ENCODE measurements at regions not wholly inside any gene's neighbourhood (a gene's known extent, or its start where the extent isn't known, plus 50 kb on each side); places are given as distances from the start of the nearest gene placed in this dataset.

DNA sequence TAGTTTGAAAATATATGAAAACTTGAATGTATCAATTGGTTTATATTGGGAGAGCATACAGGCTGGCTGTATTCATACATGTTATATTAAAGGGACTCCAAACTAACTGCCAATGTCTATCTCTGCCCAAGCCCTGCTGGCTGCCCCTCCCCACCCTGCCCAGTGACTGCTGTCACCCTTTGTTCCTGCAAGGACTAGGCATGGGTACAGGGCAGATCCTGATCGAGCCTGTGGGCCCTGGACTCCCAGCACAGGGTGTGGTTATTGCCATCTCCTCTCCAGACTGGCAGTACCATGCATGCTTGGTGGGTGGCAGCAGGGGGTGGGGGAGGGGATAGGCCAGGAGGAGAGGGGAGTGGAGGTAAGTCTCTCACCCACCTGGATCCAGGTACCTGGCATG is 167.5 kb upstream of the RASGEF1B start:
- DNase-seq (ENCODE audit: low read depth in 2 of 2, low spot score in 1 of 2), result no peak

DNA sequence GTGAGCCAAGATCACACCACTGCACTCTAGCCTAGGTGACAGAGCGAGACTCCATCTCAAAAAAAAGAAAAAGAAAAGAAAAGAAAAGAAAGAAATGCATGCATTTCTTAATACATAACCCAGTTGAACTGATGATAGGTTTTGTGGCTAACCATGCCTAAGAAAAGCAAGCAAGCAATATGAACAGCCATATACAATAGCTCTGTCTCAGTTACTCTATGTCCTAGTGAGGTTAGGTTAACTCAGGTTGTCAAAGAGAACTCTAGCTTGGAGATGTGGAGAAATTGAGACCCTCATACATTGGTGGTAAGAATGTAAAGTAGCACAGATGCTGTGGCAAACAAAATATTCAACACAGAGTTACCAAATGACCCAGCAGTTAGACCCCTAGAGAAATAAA is 167.0 kb upstream of the RASGEF1B start:
- DNase-seq (ENCODE audit: low read depth in 2 of 2, low spot score in 1 of 2), result no peak

DNA sequence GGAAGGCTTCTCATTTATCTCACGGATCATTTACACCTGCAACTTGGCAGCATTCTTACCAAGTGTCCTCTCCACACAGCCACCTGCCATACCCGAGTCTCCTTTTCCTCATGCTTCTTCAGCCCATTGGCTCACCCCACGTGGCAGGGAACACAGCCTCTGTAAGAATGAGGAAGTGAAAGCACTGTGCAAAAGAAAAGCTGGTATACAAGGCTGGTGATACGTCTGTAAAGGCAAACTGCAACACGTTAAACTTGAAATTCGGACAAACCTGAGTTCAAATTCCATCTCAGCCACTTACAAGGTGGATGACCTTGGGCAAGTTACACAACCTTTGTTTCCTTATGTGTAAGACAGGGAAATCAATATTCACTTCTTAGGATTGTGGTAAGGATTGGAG is 164.0 kb upstream of the RASGEF1B start:
- no peak for DNase-seq (ENCODE audit: low read depth in 2 of 2, low spot score in 1 of 2)

DNA sequence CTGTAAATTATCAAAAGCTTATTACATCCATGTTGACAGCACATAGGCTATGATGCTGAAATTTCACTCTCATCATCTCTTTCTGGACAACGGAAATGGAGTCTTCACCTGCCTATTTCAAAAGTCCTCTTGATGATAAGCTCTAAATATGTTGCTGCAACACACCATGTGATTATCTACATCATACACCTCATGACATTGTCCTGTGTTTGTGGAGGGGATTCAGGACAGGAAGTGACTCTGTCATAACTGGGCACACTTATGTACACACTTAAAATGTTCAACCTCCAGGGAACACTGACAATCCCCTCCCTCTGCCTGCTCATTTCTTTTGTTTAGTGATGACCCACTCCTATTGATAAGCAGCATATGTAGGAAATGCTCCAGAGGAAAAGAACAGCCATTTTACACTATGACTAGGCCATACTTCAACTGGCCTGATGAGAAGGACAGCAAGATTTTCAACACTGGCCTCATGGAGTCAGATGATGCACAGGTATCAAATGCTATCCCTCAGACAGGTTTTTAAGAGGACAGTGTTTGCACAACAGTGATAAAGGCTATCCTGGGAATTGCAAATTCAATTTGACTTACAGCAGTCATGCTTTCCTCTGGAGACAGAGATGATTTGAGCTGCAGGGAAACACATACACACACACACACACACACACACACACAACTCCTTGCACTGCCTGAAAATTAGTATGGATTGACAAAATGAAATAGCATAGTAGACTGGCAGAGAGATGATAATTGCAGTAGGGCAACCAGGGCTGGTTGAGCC is 163.3 kb upstream of the RASGEF1B start:
- DNase-seq (ENCODE audit: low read depth in 2 of 2, low spot score in 1 of 2), result no peak

DNA sequence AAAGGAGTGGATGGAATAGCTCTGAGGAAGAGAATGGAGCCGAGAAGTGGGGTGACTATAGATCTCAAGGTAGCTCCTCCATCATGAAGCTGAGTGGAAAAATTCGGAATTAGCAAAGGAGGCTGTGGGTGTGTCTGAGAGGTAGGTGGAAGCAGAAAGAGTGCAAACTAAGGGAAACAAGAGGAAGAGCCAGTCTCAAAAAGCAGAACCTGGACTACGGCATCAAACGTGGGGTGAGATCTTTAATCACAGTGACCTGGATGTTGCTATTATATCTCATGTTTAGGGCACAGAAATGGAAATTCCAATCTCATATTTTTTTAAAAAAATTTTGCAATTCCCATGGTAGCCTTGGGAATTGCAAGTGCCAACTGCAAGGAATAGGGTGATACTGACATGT is 162.5 kb upstream of the RASGEF1B start:
- no peak for DNase-seq (ENCODE audit: low read depth in 2 of 2, low spot score in 1 of 2)

DNA sequence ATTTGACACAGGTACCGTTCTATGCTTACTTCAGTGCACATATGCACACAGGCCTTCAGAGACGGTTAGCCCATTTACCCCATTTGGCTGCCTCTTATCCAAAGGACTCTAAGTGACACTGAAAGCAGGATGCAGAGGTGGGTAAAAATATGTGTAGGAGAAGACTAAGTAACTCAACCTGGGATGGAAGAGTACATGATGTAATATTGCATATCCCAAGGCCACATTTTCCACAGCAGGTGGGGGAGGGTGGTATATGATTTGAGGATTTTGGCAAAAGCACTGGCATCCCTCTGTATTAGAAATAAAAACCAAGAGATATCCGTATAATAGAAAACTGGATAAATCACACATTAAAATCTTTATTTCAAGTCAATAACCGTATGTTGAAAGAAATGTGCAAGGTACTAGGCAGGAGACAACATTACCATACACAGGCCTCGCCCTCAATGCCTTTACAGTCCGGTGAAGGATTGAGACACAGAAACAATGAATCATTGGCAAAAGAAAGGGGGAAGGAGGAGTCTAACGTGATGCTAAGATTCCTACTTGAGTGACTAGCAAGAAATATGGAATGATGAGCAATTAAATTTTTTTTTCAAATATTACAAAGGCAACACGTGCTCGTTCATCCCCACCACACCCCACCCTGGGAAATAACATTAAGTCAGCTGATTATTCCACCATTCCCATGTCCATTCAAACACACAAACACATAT is 161.0 kb upstream of the RASGEF1B start:
- no peak for DNase-seq (ENCODE audit: low read depth in 2 of 2, low spot score in 1 of 2)

DNA sequence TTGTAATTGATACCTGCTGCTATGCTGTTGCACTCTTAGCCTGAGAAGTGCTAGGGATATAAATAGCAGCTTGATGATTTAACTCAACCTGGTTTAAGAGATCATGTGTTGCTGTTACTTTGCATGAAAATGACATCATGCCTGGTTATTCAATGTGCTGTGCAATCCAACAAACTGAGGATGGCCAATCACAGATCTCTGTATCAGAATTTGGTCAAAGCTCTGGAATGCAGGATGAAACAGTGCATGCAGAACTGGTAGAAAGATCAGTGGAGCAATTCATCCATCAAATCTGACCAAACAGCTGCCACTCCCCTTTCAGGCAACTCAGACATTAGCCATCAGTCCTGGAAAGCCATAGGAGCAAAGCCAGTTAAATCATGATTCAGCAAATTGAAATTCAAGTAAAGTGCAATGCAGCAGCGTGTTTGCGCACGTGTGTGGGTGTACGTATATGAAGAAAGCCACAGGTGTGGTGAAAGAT is 160.3 kb upstream of the RASGEF1B start:
- DNase-seq (ENCODE audit: low read depth in 2 of 2, low spot score in 1 of 2), result no peak

DNA sequence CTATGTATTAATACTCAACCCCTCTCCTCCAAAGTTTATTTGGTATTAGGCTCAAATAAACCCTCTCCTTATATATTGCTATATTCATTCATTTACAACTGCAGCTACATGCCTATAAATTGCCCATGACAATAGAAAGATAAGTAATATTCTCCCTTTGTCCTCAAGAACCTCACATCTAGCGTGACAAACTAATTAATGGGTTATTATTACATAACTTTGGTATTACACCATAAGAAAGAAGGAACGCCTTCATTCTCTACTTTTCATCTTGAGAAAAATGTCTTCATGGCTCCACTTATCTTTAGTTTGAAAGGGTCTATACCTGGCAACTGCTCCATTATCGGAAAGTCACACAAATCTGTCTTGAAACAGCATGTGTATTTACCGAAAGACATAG is 157.7 kb upstream of the RASGEF1B start:
- DNase-seq (ENCODE audit: low read depth in 2 of 2, low spot score in 1 of 2), result no peak

DNA sequence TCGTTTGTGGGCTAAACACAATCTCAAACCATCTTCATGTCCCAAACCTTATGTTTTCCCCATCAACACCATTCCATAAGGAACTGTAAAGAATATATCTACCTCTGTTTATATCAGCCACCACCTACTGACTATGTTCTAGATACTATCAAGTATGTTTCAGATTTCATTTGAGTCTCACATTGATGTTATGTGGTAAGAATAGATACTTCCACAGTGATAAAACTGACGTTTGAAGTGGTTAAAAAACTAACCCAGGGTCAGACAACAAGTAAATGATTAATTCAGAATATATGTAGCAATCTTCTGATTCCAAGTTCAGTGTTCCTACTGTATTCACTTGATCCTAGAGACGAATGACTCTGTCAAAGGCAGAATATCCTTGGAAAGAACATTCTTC is 156.8 kb upstream of the RASGEF1B start:
- DNase-seq (ENCODE audit: low read depth in 2 of 2, low spot score in 1 of 2), result no peak

DNA sequence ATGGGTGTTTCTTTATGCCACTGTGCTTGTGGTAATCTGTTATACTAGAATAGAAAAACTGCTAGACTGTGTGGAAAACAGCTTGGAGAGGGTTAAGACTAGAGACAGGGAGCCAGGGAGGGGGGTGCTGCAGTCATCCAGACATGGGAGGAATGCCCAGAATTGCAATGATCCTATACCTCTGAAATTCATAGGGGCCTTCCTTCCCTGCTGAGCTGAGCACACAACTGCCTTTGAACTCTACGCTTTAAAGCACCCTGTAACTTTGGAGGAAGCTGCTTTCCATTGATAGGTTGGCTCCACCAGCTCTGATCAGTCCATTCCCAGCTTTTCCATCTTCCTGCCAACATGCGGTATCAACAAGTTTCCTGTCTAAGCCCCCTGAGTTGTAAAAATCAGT is 155.9 kb upstream of the RASGEF1B start:
- no peak for DNase-seq (ENCODE audit: low read depth in 2 of 2, low spot score in 1 of 2)

DNA sequence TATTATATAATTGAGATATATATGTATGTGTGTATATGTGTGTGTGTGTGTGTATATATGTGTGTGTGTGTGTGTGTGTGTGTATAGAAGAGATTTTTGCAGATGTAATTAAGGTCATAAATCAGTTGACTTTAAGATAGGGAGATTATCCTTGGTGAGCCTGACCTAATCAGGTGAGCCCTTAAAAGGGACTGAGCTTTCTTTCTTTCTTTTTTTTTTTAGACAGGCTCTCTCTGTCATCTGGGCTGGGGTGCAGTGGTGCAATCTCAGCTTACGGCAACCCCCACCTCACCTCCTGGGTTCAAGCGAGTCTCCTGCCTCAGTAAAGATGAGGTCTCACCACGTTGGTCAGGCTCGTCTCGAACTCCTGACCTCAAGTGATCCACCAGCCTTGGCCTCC is 155.1 kb upstream of the RASGEF1B start:
- DNase-seq (ENCODE audit: low read depth in 2 of 2, low spot score in 1 of 2), result no peak

DNA sequence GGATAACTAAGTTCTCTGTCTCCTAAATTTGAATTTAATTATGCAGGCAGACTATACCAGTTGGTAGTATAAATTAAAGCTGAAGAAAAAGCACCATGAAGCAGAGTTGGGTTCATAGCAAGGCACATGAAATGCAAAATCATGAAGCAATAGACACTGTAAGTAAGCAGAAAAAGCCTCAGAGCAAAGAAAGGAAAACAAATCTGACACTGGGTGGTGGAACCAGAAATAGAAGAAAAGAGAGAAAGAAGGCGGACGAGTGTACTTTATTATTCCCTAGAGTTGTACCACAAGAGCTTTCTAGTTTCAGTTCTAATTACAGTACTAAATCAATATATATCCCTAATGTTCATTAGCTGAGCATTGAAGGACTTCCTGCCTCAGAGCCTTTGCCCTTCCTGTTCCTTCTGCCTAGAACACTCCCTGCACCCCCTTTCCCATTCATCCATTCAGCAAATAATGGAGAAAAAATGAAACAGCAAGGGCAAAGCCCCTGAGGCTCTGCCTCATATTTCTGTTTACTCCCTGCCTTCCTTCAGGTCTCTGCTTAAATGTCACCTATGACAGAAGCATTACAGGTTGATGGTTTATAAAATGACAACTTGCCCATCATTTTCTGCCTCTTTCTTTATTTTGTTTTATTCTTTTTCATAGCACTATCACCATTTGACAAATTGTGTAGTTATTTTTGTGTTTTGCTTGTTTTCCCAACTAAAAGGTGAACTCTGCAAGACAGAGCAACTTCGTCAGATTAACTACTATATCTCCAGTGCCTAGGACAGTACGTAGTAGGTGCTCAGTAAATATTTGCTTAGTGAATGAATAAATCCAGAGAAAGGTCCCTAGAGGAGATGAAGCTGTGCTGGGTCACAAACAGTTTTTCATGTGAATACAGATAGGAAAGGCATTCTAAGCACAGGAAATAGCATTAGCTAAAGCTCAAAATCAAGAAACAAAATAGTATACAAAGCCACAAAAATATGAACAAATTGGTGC is 154.0 kb upstream of the RASGEF1B start:
- no peak for DNase-seq (ENCODE audit: low read depth in 2 of 2, low spot score in 1 of 2)

DNA sequence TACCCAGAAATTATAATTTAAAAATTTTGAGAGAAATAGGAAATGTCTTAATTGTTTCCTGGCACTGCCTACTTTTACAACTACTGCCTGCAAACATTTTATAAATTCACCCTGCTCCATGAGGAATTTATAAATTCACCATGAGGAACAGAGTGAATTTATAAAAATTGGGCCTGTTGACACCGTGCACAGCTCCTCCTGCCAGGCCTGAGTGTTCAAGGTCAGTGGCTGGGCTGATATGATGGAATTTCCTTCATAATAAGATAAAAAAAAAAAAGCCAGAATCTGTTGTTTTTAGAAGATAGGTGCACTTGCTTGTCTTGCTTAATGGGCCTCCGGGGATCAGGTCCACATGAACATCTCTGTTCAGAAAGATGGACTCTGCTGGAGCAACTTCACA is 151.7 kb upstream of the RASGEF1B start:
- DNase-seq (ENCODE audit: low read depth in 2 of 2, low spot score in 1 of 2), result no peak

DNA sequence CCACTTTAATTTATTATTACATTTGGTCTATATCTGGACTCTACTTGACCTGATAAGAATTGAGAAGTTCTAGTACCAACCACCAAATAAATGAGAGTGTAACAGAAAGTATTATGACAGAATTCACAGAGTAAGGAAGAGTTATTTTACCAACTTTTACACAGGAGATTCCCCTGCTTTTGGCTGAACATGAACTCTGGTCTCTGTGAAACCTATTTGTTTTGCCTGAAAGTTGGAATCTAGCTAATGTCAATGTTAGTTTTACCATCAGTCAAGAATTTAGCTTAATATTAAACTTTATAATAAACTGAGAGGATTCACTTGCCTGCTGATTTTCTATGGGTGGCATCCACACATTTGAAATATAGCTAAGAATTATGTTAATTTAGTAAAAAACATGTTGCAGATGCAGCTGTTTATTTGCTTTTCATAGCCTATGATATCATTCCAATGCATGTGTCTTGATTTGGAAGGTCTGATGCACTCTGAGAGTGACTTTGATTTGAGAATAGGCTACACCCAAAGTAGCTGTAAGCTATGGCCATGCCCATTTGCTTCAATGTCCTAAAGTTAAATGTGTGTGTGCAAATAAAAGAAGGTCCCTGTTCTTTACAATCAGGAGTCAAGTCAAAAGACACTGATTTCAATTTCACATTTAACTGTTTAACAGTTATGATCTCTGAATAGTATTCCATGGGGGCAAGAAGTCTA is 150.9 kb upstream of the RASGEF1B start:
- no peak for DNase-seq (ENCODE audit: low read depth in 2 of 2, low spot score in 1 of 2)

DNA sequence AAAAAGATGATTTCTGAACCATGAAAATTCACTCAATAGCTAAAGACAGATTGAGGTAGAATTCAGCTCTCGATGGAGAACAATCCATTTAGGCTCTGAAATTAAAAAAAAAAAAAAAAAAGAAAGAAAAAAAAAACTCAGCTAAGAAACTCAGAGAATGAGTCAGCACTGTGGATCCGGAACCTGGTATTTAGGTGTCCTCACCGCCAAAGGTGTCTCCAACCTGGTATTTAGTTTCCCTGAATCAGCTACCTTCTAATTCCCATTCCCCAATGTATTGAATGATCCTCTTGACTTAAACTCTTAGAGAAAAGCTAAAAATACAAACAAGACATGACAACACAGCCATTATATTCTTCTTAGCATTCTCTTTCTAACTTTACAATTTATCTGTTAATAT is 150.3 kb upstream of the RASGEF1B start:
- DNase-seq (ENCODE audit: low read depth in 2 of 2, low spot score in 1 of 2), result no peak

DNA sequence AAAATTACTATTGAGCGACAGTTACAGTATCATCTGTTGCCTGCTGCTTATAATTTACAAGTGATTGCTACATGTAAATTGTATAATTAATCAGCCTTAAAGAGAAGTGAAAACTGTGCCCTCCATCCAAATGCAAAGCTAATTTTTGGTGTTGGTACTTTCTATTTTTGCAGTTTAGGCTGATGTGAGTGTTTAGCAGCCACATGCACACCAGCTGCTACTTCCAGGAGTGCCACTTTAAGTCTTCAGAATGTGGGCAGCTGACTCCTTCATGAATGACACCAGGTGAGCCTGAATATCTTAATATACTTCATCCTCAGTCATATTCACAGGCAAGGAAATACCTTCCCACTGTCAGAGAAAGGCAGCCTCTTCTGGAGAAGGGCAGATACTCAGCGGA is 149.8 kb upstream of the RASGEF1B start:
- no peak for DNase-seq (ENCODE audit: low read depth in 2 of 2, low spot score in 1 of 2)

DNA sequence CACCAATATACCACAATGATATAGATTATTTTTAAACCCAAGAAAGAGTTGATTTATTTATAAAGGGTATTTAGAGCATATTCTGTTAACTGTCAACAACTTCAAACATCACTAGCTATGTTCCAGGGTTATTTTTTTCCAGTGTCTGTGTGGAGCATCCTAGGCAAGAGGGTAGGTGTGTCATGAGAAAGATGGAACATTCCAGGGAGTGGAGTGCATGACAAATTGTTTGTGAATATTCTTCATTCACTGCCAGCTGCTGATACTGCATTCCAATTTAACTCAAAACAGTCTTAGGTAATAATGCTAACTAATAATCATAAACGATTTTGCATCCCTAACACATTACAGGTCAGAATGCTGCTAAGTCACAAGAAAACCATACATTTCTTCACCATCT is 148.7 kb upstream of the RASGEF1B start:
- DNase-seq (ENCODE audit: low read depth in 2 of 2, low spot score in 1 of 2), result no peak

DNA sequence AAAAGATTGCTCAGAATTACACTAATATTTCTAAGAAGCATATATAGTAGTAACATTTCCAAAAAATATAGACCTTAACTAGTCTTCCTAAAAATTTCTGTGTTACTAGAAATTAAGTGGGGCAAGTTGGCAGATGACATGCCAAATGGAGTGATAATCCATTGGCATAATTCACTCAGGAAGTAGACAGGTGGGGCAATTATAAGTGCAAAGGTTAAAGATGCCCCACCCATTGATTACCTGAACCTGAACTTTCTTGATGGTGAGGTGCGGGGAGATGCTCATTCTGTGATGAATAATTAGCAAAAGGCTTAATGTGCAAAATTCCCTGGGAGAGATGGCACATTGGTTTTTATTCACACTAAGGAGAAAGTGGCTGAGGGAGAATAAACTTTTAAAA is 145.8 kb upstream of the RASGEF1B start:
- DNase-seq (ENCODE audit: low read depth in 2 of 2, low spot score in 1 of 2), result no peak

DNA sequence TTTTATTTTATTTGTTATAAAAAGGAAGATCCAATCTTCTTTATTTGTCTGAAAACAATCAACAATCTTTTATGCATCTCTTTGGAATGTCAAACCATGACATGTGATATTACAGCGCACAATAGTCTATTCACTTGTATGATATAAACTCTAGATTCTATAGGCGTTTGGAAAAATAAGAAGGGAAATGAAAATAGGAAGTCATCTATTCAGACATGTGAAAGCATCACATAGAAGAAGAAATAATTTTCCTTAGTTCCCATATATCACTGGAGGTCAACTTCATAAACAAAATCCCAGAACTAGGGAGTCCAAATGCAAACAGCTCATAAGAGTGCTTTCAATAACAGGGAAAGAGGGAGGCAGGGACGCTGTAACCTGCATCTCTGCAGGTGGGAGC is 139.5 kb upstream of the RASGEF1B start:
- no peak for DNase-seq (ENCODE audit: low read depth in 2 of 2, low spot score in 1 of 2)

DNA sequence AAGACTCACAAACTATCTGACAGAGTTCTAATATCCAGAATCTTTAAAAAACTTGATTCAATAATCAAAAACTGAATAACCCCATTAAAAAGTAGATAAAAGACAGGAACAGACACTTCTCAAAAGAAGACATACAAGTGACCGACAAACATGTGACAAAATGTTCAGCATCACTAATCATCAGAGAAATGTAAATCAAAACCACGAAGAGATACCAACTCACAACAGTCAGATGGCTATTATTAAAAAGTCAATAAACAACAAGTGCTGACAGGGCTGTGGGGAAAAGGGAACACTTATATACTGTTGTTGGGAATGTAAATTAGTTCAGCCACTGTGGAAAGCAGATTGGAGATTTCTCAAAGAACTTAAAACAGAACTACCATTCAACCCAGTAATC is 138.1 kb upstream of the RASGEF1B start:
- DNase-seq (ENCODE audit: low read depth in 2 of 2, low spot score in 1 of 2), result no peak

DNA sequence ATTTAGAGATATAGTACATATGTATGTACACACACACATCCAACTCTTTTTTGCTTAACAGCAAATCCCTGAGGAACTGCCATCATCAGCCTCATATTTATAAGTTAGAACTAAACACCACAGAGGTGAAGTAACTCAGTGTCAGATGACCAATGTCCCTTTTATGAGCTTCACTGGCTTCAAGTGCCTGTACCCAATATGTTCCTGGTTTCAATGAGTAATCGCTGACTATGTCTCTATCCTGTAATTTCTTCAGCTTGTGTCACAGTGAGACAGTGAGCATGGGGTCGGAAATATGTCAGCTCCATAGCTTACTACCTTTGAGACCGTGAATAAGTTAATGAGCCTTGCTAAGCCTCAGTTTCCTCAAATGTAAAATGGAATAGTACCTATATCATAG is 136.2 kb upstream of the RASGEF1B start:
- no peak for DNase-seq (ENCODE audit: low read depth in 2 of 2, low spot score in 1 of 2)

Measured in stimulated activated CD8-positive, alpha-beta memory T cell treated with anti-CD3 and anti-CD28 coated beads, Interleukin-4, amount 100 ng/mL, for 4 hours (primary cell).